ENCODE measurements at regions not wholly inside any gene's neighbourhood (a gene's known extent, or its start where the extent isn't known, plus 50 kb on each side); places are given as distances from the start of the nearest gene placed in this dataset.

GRCh38 chr5:45038366-45038987, 229.7 kb downstream of the MRPS30 start:
- no peak for DNase-seq (ENCODE audit: low read depth)
- no peak overlapping the region for H3K4me3 ChIP-seq (ENCODE audit: low read depth, low read length)
- TF ChIP-seq CTCF (conservative IDR thresholded peaks at IDR 0.05; ENCODE audit: low read depth, low read length) = peak; percentile 85

- no peak for TF ChIP-seq CTCF (conservative IDR thresholded peaks at IDR 0.05; ENCODE audit: low read depth, low read length)
- H3K4me3 ChIP-seq (ENCODE audit: low read depth, low read length) = no peak overlapping the region
- DNase-seq (ENCODE audit: low read depth) = no peak
These were observed 233.5 kb downstream of the MRPS30 start for GRCh38 chr5:45042283-45042682.

- no peak overlapping the region for H3K4me3 ChIP-seq (ENCODE audit: low read depth, low read length)
- no peak for TF ChIP-seq CTCF (conservative IDR thresholded peaks at IDR 0.05; ENCODE audit: low read depth, low read length)
- no peak for DNase-seq (ENCODE audit: low read depth)
These were observed 248.8 kb downstream of the MRPS30 start for GRCh38 chr5:45057564-45057963.

GRCh38 chr5:45060724-45061123, 252.0 kb downstream of the MRPS30 start:
- no peak overlapping the region for H3K4me3 ChIP-seq (ENCODE audit: low read depth, low read length)
- no peak for DNase-seq (ENCODE audit: low read depth)
- no peak for TF ChIP-seq CTCF (conservative IDR thresholded peaks at IDR 0.05; ENCODE audit: low read depth, low read length)

GRCh38 chr5:45062044-45062443, 253.3 kb downstream of the MRPS30 start:
- no peak overlapping the region for H3K4me3 ChIP-seq (ENCODE audit: low read depth, low read length)
- no peak for TF ChIP-seq CTCF (conservative IDR thresholded peaks at IDR 0.05; ENCODE audit: low read depth, low read length)
- DNase-seq (ENCODE audit: low read depth) = no peak

- no peak overlapping the region for H3K4me3 ChIP-seq (ENCODE audit: low read depth, low read length)
- TF ChIP-seq CTCF (conservative IDR thresholded peaks at IDR 0.05; ENCODE audit: low read depth, low read length) = no peak
- DNase-seq (ENCODE audit: low read depth) = no peak
These were observed 272.3 kb downstream of the MRPS30 start for GRCh38 chr5:45081082-45081481.

- H3K4me3 ChIP-seq (ENCODE audit: low read depth, low read length) = no peak overlapping the region
- no peak for TF ChIP-seq CTCF (conservative IDR thresholded peaks at IDR 0.05; ENCODE audit: low read depth, low read length)
- no peak for DNase-seq (ENCODE audit: low read depth)
These were observed 281.1 kb downstream of the MRPS30 start for GRCh38 chr5:45089870-45090269.

Measured in epithelial cell of proximal tubule (primary cell).